ENCODE measurements at regions not wholly inside any gene's neighbourhood (a gene's known extent, or its start where the extent isn't known, plus 50 kb on each side); places are given as distances from the start of the nearest gene placed in this dataset.

DNA sequence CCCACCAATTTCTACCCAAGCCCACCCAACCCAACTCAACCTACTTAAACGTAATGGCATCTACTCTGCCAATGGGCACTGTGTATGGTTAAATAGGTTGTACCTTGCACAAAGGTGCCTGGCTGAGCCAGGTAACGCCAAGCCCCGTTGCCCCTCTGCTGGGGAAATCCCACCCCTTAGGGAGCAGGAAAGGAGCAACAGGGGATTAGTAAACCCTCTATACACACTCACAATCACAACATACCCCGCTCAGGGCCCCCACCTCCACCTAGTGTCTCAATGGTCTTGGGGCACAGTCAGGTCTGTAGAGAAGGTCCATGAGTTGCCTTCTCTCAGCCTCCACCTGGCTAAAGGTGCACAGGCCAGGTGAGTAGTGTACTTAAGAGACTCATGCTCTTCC, 74.3 kb upstream of the PCBD1 start:
- Mint-ChIP-seq H3K9me3 (no peaks in the 10 kb centered on the region), H3K4me1 (peaks cover 9% of the 10 kb centered on the region), H3K27me3 (ENCODE audit: low read depth, poor library complexity) (peaks cover 26% of the 10 kb centered on the region), H3K4me3 (no peak overlapping the region), H3K36me3 (ENCODE audit: low read depth) (no peaks in the 10 kb centered on the region), H3K27ac (no peak overlapping the region)
- no peak for DNase-seq
- TF ChIP-seq, protein P1, sequence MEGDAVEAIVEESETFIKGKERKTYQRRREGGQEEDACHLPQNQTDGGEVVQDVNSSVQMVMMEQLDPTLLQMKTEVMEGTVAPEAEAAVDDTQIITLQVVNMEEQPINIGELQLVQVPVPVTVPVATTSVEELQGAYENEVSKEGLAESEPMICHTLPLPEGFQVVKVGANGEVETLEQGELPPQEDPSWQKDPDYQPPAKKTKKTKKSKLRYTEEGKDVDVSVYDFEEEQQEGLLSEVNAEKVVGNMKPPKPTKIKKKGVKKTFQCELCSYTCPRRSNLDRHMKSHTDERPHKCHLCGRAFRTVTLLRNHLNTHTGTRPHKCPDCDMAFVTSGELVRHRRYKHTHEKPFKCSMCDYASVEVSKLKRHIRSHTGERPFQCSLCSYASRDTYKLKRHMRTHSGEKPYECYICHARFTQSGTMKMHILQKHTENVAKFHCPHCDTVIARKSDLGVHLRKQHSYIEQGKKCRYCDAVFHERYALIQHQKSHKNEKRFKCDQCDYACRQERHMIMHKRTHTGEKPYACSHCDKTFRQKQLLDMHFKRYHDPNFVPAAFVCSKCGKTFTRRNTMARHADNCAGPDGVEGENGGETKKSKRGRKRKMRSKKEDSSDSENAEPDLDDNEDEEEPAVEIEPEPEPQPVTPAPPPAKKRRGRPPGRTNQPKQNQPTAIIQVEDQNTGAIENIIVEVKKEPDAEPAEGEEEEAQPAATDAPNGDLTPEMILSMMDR (IDR thresholded peaks at IDR 0.05): no peak

- H3K27me3 Mint-ChIP-seq (ENCODE audit: low read depth, poor library complexity): peaks cover 26% of the 10 kb centered on the region
- no peak for DNase-seq
- TF ChIP-seq, protein P1 (IDR thresholded peaks at IDR 0.05): no peak
- H3K27ac Mint-ChIP-seq: no peak overlapping the region
- H3K4me1 Mint-ChIP-seq: peaks cover 15% of the 10 kb centered on the region
- H3K9me3 Mint-ChIP-seq: no peaks in the 10 kb centered on the region
- no peak overlapping the region for H3K4me3 Mint-ChIP-seq
- H3K36me3 Mint-ChIP-seq (ENCODE audit: low read depth): no peaks in the 10 kb centered on the region
These were observed 74.9 kb upstream of the PCBD1 start for GRCh38 chr10:70963271-70963670.

GRCh38 chr10:70964245-70964644, 75.9 kb upstream of the PCBD1 start:
- H3K27me3 Mint-ChIP-seq (ENCODE audit: low read depth, poor library complexity): peaks cover 26% of the 10 kb centered on the region

DNA sequence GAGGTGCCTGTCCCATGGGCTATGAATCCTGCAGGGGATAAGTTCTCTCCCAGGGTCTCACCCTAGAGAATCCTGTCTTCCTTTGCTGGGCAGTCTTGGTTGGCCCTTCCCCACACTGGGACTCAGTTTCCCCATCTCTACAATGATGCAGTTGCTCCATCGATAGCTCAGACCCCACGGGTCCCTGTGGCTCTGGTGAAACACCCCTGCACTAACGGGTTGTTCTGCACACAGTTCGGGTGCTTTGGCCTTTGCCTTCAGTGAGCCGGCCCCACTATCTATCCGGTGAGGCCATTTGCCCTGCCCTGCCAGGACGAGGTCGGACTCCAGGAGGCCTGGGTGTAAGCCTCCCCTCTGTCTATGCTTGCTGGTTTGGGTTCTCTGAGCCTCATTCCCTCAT, 76.5 kb upstream of the PCBD1 start:
- H3K36me3 Mint-ChIP-seq (ENCODE audit: low read depth): no peaks in the 10 kb centered on the region
- peaks cover 26% of the 10 kb centered on the region for H3K27me3 Mint-ChIP-seq (ENCODE audit: low read depth, poor library complexity)
- no peak overlapping the region for H3K27ac Mint-ChIP-seq
- H3K4me1 Mint-ChIP-seq: peaks cover 31% of the 10 kb centered on the region
- TF ChIP-seq, protein P1 (IDR thresholded peaks at IDR 0.05): no peak
- DNase-seq: no peak
- H3K4me3 Mint-ChIP-seq: no peak overlapping the region
- H3K9me3 Mint-ChIP-seq: no peaks in the 10 kb centered on the region

More at GRCh38 chr10:70964245-70964644, 75.9 kb upstream of the PCBD1 start:
- no peak overlapping the region for H3K27ac Mint-ChIP-seq
- H3K4me1 Mint-ChIP-seq: peaks cover 24% of the 10 kb centered on the region
- TF ChIP-seq, protein P1 (IDR thresholded peaks at IDR 0.05): no peak
- no peaks in the 10 kb centered on the region for H3K36me3 Mint-ChIP-seq (ENCODE audit: low read depth)
- H3K9me3 Mint-ChIP-seq: no peaks in the 10 kb centered on the region
- no peak overlapping the region for H3K4me3 Mint-ChIP-seq
- DNase-seq: no peak

GRCh38 chr10:70965566-70965965, 77.2 kb upstream of the PCBD1 start:
- peaks cover 3% of the 10 kb centered on the region for H3K9me3 Mint-ChIP-seq
- H3K36me3 Mint-ChIP-seq (ENCODE audit: low read depth): no peaks in the 10 kb centered on the region
- no peak for DNase-seq
- H3K4me3 Mint-ChIP-seq: no peak overlapping the region
- H3K27me3 Mint-ChIP-seq (ENCODE audit: low read depth, poor library complexity): peaks cover 26% of the 10 kb centered on the region
- peaks cover 38% of the 10 kb centered on the region for H3K4me1 Mint-ChIP-seq
- H3K27ac Mint-ChIP-seq: no peak overlapping the region
- TF ChIP-seq, protein P1 (IDR thresholded peaks at IDR 0.05): no peak

DNA sequence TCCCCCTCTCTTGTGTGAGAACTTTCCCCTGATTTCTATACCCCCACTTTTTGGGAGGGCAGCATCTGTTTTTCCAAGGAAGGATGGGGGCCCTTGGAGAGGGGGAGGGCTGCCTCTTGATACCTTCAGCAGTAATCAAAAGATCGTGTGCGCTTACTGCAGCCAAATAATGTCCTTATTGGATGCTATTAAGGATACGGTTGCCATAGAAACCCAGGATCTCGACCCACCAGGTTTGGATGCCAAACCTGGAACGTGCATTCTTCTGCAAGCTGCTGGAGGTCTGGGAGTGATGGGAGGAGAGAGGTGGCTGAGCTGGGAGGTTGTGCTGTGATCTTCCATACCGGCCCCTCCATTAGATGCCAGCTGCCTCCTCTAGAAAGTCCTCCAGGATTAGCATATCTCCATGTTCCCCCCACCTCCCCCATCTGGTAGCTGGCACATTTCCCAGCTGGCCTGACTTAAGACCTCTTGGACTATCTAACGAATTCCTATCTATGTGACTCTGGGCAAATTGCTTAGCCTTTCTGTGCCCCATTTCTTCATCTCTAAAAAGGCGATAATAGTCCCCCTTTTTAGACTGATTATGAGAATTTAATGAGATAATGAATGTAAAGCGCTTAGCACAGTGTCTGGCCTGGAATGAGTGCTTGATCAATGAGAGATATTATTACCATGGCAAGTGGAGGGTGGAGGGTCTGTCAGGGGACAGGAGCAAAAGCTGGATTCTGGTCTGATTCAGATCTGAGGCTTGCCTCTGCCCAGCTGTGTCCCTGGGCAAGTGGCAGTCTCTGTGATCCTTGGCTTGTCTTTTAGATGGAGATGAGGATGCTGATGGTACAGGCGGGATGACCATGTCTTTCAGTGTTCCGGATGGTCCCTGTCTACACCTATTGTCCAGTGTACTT, 78.5 kb upstream of the PCBD1 start:
- no peak for DNase-seq
- TF ChIP-seq, protein P1 (IDR thresholded peaks at IDR 0.05): no peak
- Mint-ChIP-seq H3K9me3 (peaks cover 15% of the 10 kb centered on the region), H3K27me3 (ENCODE audit: low read depth, poor library complexity) (peaks cover 23% of the 10 kb centered on the region), H3K4me3 (no peak overlapping the region), H3K4me1 (peaks cover 41% of the 10 kb centered on the region), H3K27ac (no peak overlapping the region), H3K36me3 (ENCODE audit: low read depth) (no peaks in the 10 kb centered on the region)

All from nephron progenitor cell (in vitro differentiated cells).